ENCODE measurements at regions not wholly inside any gene's neighbourhood (a gene's known extent, or its start where the extent isn't known, plus 50 kb on each side); places are given as distances from the start of the nearest gene placed in this dataset.

- H3K27ac ChIP-seq (ENCODE audit: poor library complexity, severe bottlenecking): no peak overlapping the region
- no peak for DNase-seq (ENCODE audit: low spot score)
- no peak for TF ChIP-seq CTCF (IDR thresholded peaks at IDR 0.05; ENCODE audit: poor library complexity, severe bottlenecking)
- no peaks in the 10 kb centered on the region for H3K4me1 ChIP-seq (ENCODE audit: insufficient read depth, poor library complexity, severe bottlenecking)
- no peaks in the 10 kb centered on the region for H3K9me3 ChIP-seq (ENCODE audit: severe bottlenecking)
- H3K27me3 ChIP-seq (ENCODE audit: insufficient read depth, poor library complexity, severe bottlenecking): no peaks in the 10 kb centered on the region
- no peak overlapping the region for H3K4me3 ChIP-seq (ENCODE audit: severe bottlenecking)
- no peak for ATAC-seq (ENCODE audit: low read depth)
- H3K36me3 ChIP-seq (ENCODE audit: low read depth): no peaks in the 10 kb centered on the region
Observed at GRCh38 chr2:194619366-194619765, 1037.7 kb upstream of the SLC39A10 start.

- ATAC-seq (ENCODE audit: low read depth) (no peak), DNase-seq (ENCODE audit: low spot score) (no peak)
- H3K27me3 ChIP-seq (ENCODE audit: insufficient read depth, poor library complexity, severe bottlenecking): no peaks in the 10 kb centered on the region
- no peak overlapping the region for H3K27ac ChIP-seq (ENCODE audit: poor library complexity, severe bottlenecking)
- H3K4me1 ChIP-seq (ENCODE audit: insufficient read depth, poor library complexity, severe bottlenecking): no peaks in the 10 kb centered on the region
- TF ChIP-seq CTCF (IDR thresholded peaks at IDR 0.05; ENCODE audit: poor library complexity, severe bottlenecking): no peak
- no peaks in the 10 kb centered on the region for H3K9me3 ChIP-seq (ENCODE audit: severe bottlenecking)
- H3K4me3 ChIP-seq (ENCODE audit: severe bottlenecking): no peak overlapping the region
- H3K36me3 ChIP-seq (ENCODE audit: low read depth): no peaks in the 10 kb centered on the region
Observed at GRCh38 chr2:194618432-194618831, 1038.6 kb upstream of the SLC39A10 start.

- Histone ChIP-seq H3K36me3 (ENCODE audit: low read depth) (no peaks in the 10 kb centered on the region), H3K4me1 (ENCODE audit: insufficient read depth, poor library complexity, severe bottlenecking) (no peaks in the 10 kb centered on the region), H3K9me3 (ENCODE audit: severe bottlenecking) (no peaks in the 10 kb centered on the region), H3K4me3 (ENCODE audit: severe bottlenecking) (no peak overlapping the region), H3K27ac (ENCODE audit: poor library complexity, severe bottlenecking) (no peak overlapping the region), H3K27me3 (ENCODE audit: insufficient read depth, poor library complexity, severe bottlenecking) (no peaks in the 10 kb centered on the region)
- DNase-seq (ENCODE audit: low spot score): no peak
- no peak for ATAC-seq (ENCODE audit: low read depth)
- no peak for TF ChIP-seq CTCF (IDR thresholded peaks at IDR 0.05; ENCODE audit: poor library complexity, severe bottlenecking)
Observed at GRCh38 chr2:194616334-194616733, 1040.7 kb upstream of the SLC39A10 start.

GRCh38 chr2:194610297-194610696 lies 1046.7 kb upstream of the SLC39A10 start:
- Histone ChIP-seq H3K9me3 (ENCODE audit: severe bottlenecking) (no peaks in the 10 kb centered on the region), H3K4me1 (ENCODE audit: insufficient read depth, poor library complexity, severe bottlenecking) (no peaks in the 10 kb centered on the region), H3K36me3 (ENCODE audit: low read depth) (no peaks in the 10 kb centered on the region), H3K27me3 (ENCODE audit: insufficient read depth, poor library complexity, severe bottlenecking) (no peaks in the 10 kb centered on the region), H3K27ac (ENCODE audit: poor library complexity, severe bottlenecking) (no peak overlapping the region), H3K4me3 (ENCODE audit: severe bottlenecking) (no peak overlapping the region)
- no peak for ATAC-seq (ENCODE audit: low read depth)
- no peak for TF ChIP-seq CTCF (IDR thresholded peaks at IDR 0.05; ENCODE audit: poor library complexity, severe bottlenecking)
- no peak for DNase-seq (ENCODE audit: low spot score)

GRCh38 chr2:194603429-194603828 lies 1053.6 kb upstream of the SLC39A10 start:
- Histone ChIP-seq H3K36me3 (ENCODE audit: low read depth) (no peaks in the 10 kb centered on the region), H3K27me3 (ENCODE audit: insufficient read depth, poor library complexity, severe bottlenecking) (no peaks in the 10 kb centered on the region), H3K27ac (ENCODE audit: poor library complexity, severe bottlenecking) (no peak overlapping the region), H3K4me3 (ENCODE audit: severe bottlenecking) (no peak overlapping the region), H3K9me3 (ENCODE audit: severe bottlenecking) (no peaks in the 10 kb centered on the region), H3K4me1 (ENCODE audit: insufficient read depth, poor library complexity, severe bottlenecking) (no peaks in the 10 kb centered on the region)
- DNase-seq (ENCODE audit: low spot score) (no peak), ATAC-seq (ENCODE audit: low read depth) (no peak)
- no peak for TF ChIP-seq CTCF (IDR thresholded peaks at IDR 0.05; ENCODE audit: poor library complexity, severe bottlenecking)
